IMR-90 (cell line): ENCODE measurements at regions not wholly inside any gene's neighbourhood (a gene's known extent, or its start where the extent isn't known, plus 50 kb on each side); places are given as distances from the start of the nearest gene placed in this dataset.

ENCODE experiments used
- ATAC-seq: fragments of 200-7000 bp; cut with Tn5 transposase; 2 replicates; pipeline ENCODE4 v1.9.1; 2020; ENCODE audit warnings: low read depth, mild to moderate bottlenecking, moderate library complexity
- BruUV-seq: library from RNA; stranded (reverse); fragments of 400-500 nt; replicated peaks from 2 replicates; lab custom pipeline; 2021; lab: Mats Ljungman, UMichigan
- CTCF ChIA-PET: fragments of 300-600 bp; formaldehyde crosslinking; extraction: SDS; loops from one replicate; lab custom pipeline; 2021; ENCODE audit warnings: antibody characterized with exemption; lab: Yijun Ruan, JAX
- POLR2A ChIA-PET: fragments of 300-600 bp; sonication (Branson Sonifier 250); formaldehyde crosslinking; loops from one replicate; lab custom pipeline; 2022; ENCODE audit warnings: antibody characterized with exemption; ENCODE audit not compliant: unreplicated experiment; lab: Charles Lee
- DNase-seq: peaks from one replicate; pipeline ENCODE4 v3.0.0; 2013
- H2AFZ ChIP-seq: replicated peaks from 2 replicates; pipeline ENCODE3; 2013; ENCODE audit warnings: low read length, mild to moderate bottlenecking; ENCODE audit not compliant: poor library complexity
- H2AK5ac ChIP-seq: 2 replicates; pipeline ENCODE4 v1.6.1; 2013; ENCODE audit warnings: low read depth, low read length, inconsistent platforms
- H2AK9ac ChIP-seq: replicated peaks from 2 replicates; pipeline ENCODE3; 2013; ENCODE audit warnings: mild to moderate bottlenecking, low read depth, low read length, moderate library complexity; ENCODE audit not compliant: poor library complexity
- H2BK120ac ChIP-seq: 2 replicates; pipeline ENCODE4 v1.6.1; 2013; ENCODE audit warnings: low read depth, low read length, inconsistent platforms
- H2BK15ac ChIP-seq: 3 replicates; pipeline ENCODE4 v1.6.1; 2013; ENCODE audit warnings: low read depth, low read length, inconsistent platforms
- H2BK20ac ChIP-seq: 2 replicates; pipeline ENCODE4 v1.6.1; 2013; ENCODE audit warnings: low read depth, mild to moderate bottlenecking, inconsistent platforms, low read length, moderate library complexity
- H2BK5ac ChIP-seq: 2 replicates; pipeline ENCODE4 v1.6.1; 2013; ENCODE audit warnings: mild to moderate bottlenecking, low read depth, low read length, inconsistent platforms; ENCODE audit not compliant: poor library complexity, severe bottlenecking
- H3K14ac ChIP-seq: replicated peaks from 2 replicates; pipeline ENCODE4 v1.6.1; 2013; ENCODE audit warnings: low read depth, low read length, inconsistent platforms
- H3K18ac ChIP-seq: 2 replicates; pipeline ENCODE4 v1.6.1; 2013; ENCODE audit warnings: low read depth, low read length, control low read depth
- H3K23ac ChIP-seq: 2 replicates; pipeline ENCODE4 v1.6.1; 2013; ENCODE audit warnings: low read depth, low read length, inconsistent platforms
- H3K27ac ChIP-seq: 2 replicates; pipeline ENCODE4 v1.5.1; 2013; ENCODE audit warnings: mild to moderate bottlenecking, control low read depth, low read length; ENCODE audit not compliant: insufficient read depth
- H3K27me3 ChIP-seq: 2 replicates; pipeline ENCODE4 v1.6.1; 2013; ENCODE audit warnings: low read length; ENCODE audit not compliant: control insufficient read depth, insufficient read depth
- H3K36me3 ChIP-seq: 2 replicates; pipeline ENCODE4 v1.6.1; 2013; ENCODE audit warnings: low read length, mixed read lengths; ENCODE audit not compliant: control insufficient read depth, insufficient read depth
- H3K4ac ChIP-seq: 2 replicates; pipeline ENCODE4 v1.6.1; 2013; ENCODE audit warnings: low read depth, low read length, inconsistent platforms
- H3K4me1 ChIP-seq: 2 replicates; pipeline ENCODE4 v1.6.1; 2013; ENCODE audit warnings: low read length, mixed read lengths; ENCODE audit not compliant: control insufficient read depth, insufficient read depth
- H3K4me2 ChIP-seq: 2 replicates; pipeline ENCODE4 v1.6.1; 2013; ENCODE audit warnings: low read depth, mild to moderate bottlenecking, control low read depth, low read length, moderate library complexity
- H3K4me3 ChIP-seq: 2 replicates; pipeline ENCODE4 v1.5.1; 2013; ENCODE audit warnings: low read depth, mild to moderate bottlenecking, control low read depth, low read length, moderate library complexity; ENCODE audit not compliant: insufficient read depth
- H3K56ac ChIP-seq: 2 replicates; pipeline ENCODE4 v1.6.1; 2013; ENCODE audit warnings: low read length, inconsistent platforms; ENCODE audit not compliant: insufficient read depth; ENCODE audit errors: extremely low read depth
- H3K79me1 ChIP-seq, 2 experiments: 2 replicates each; pipeline ENCODE4 v1.6.1; 2013; ENCODE audit warnings: low read length in 2 of 2, inconsistent platforms in 1 of 2, low read depth in 1 of 2
- H3K9ac ChIP-seq: 2 replicates; pipeline ENCODE4 v1.6.1; 2013; ENCODE audit warnings: low read depth, low read length, control low read depth
- H3K9me1 ChIP-seq: 2 replicates; pipeline ENCODE4 v1.6.1; 2013; ENCODE audit warnings: low read length, inconsistent platforms; ENCODE audit not compliant: insufficient read depth
- H3K9me3 ChIP-seq: 2 replicates; pipeline ENCODE4 v1.6.1; 2013; ENCODE audit warnings: low read length; ENCODE audit not compliant: control insufficient read depth, insufficient read depth
- H4K20me1 ChIP-seq: 2 replicates; pipeline ENCODE4 v1.6.1; 2013; ENCODE audit warnings: low read length, inconsistent platforms; ENCODE audit not compliant: insufficient read depth
- H4K5ac ChIP-seq: 2 replicates; pipeline ENCODE4 v1.6.1; 2013; ENCODE audit warnings: mild to moderate bottlenecking, low read depth, low read length, control low read depth
- H4K8ac ChIP-seq, 2 experiments: 2 replicates each; pipeline ENCODE4 v1.6.1; 2013; ENCODE audit warnings: low read depth in 2 of 2, low read length in 2 of 2, control low read depth in 1 of 2, inconsistent platforms in 1 of 2
- H4K91ac ChIP-seq: 2 replicates; pipeline ENCODE4 v1.6.1; 2013; ENCODE audit warnings: low read depth, low read length, inconsistent platforms; ENCODE audit not compliant: insufficient read depth
- BHLHE40 ChIP-seq: fragments of 150-350 bp; IDR thresholded peaks from 2 replicates; pipeline ENCODE4 v1.6.1; 2016; ENCODE audit warnings: mild to moderate bottlenecking, low read depth, low read length
- CEBPB ChIP-seq: IDR thresholded peaks from 2 replicates; pipeline ENCODE4 v1.6.1; 2012; ENCODE audit warnings: low read depth, low read length, improper control_type of control experiment
- MAZ ChIP-seq: IDR thresholded peaks from 2 replicates; pipeline ENCODE4 v1.6.1; 2012; ENCODE audit warnings: low read depth, mild to moderate bottlenecking, low read length, improper control_type of control experiment, moderate library complexity, borderline replicate concordance
- NFE2L2 ChIP-seq: fragments of 150-350 bp; IDR thresholded peaks from 2 replicates; pipeline ENCODE4 v1.6.1; 2016; ENCODE audit warnings: low read depth, mild to moderate bottlenecking, low read length
- RAD21 ChIP-seq: IDR thresholded peaks from 2 replicates; pipeline ENCODE4 v1.6.1; 2012; ENCODE audit warnings: low read length, improper control_type of control experiment
- RCOR1 ChIP-seq: IDR thresholded peaks from 2 replicates; pipeline ENCODE4 v1.6.1; 2012; ENCODE audit warnings: mild to moderate bottlenecking, low read length, improper control_type of control experiment; ENCODE audit not compliant: insufficient replicate concordance
- RFX5 ChIP-seq: IDR thresholded peaks from 2 replicates; pipeline ENCODE4 v1.8.0; 2012; ENCODE audit warnings: low read depth, mild to moderate bottlenecking, low read length, moderate library complexity
- SMC3 ChIP-seq: fragments of 150-350 bp; IDR thresholded peaks from 2 replicates; pipeline ENCODE4 v1.6.1; 2016; ENCODE audit warnings: low read depth, mild to moderate bottlenecking, antibody characterized with exemption, low read length, moderate library complexity
- WGBS, 2 experiments: methylation state at CpG; one replicate each; pipeline versions ENCODE4 v1.1.5 to v1.1.7; 2013; ENCODE audit warnings: missing lambda C conversion rate in 2 of 2; ENCODE audit not compliant: insufficient read length in 1 of 2; ENCODE audit errors: extremely low coverage in 2 of 2; 5-methylcytosine and 5-hydroxymethylcytosine counted together
- dilution Hi-C: fragments of 300-500 bp; cut with HindIII; formaldehyde crosslinking; loops from one replicate; pipeline ENCODE4 v1.14.3; 2018; ENCODE audit warnings: low sequenced_read_pairs; ENCODE audit not compliant: unreplicated experiment
- in situ Hi-C: fragments of 300-500 bp; cut with MboI; formaldehyde crosslinking; loops from 3 replicates; pipeline ENCODE4 v1.14.3; 2019; ENCODE audit warnings: low sequenced_read_pairs, inconsistent platforms, mixed read lengths
- intact Hi-C: fragments of 100-400 bp; cut with micrococcal nuclease; formaldehyde crosslinking; loops from 2 replicates; pipeline ENCODE4 v1.10.0; 2022
- TF ChIP-seq, protein P1 (sequence below): fragments of 150-350 bp; IDR thresholded peaks from 2 replicates; pipeline ENCODE4 v1.6.1; 2016; ENCODE audit warnings: low read depth, mild to moderate bottlenecking, low read length, moderate library complexity, borderline replicate concordance
- TF ChIP-seq, protein P2 (sequence below): conservative IDR thresholded peaks from 2 replicates; pipeline ENCODE4 v1.5.1; 2012; ENCODE audit warnings: mild to moderate bottlenecking, low read depth, low read length, improper control_type of control experiment
- TF ChIP-seq, protein P3 (sequence below): fragments of 150-350 bp; IDR thresholded peaks from 2 replicates; pipeline ENCODE4 v1.6.1; 2017; ENCODE audit warnings: mild to moderate bottlenecking, antibody characterized with exemption, low read length, low read depth

DNA sequence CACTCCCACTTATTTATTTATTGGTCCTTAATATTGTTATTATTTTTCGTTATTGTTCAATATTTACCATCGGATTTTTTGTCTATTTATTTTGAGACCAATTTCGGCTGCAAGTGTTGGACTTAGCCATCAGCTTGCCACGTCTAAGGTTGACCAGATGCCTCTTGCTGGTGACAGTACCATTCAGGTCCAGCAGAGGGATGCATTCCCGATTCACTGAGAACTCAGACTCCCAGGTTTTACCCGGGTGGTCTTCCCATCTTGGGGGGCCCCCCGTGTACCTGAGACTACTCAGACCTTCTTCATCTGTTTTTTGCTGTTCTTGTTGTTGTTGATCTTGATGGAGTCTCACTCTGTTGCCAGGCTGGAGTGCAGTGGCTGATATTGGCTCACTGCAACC lies 1435.2 kb downstream of the UQCRFS1 start:
- no peak for TF ChIP-seq RAD21
- no peak for TF ChIP-seq NFE2L2
- TF ChIP-seq RCOR1 = no peak
- TF ChIP-seq, protein P1, sequence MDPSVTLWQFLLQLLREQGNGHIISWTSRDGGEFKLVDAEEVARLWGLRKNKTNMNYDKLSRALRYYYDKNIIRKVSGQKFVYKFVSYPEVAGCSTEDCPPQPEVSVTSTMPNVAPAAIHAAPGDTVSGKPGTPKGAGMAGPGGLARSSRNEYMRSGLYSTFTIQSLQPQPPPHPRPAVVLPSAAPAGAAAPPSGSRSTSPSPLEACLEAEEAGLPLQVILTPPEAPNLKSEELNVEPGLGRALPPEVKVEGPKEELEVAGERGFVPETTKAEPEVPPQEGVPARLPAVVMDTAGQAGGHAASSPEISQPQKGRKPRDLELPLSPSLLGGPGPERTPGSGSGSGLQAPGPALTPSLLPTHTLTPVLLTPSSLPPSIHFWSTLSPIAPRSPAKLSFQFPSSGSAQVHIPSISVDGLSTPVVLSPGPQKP = no peak
- no peak for TF ChIP-seq RFX5
- TF ChIP-seq, protein P2, sequence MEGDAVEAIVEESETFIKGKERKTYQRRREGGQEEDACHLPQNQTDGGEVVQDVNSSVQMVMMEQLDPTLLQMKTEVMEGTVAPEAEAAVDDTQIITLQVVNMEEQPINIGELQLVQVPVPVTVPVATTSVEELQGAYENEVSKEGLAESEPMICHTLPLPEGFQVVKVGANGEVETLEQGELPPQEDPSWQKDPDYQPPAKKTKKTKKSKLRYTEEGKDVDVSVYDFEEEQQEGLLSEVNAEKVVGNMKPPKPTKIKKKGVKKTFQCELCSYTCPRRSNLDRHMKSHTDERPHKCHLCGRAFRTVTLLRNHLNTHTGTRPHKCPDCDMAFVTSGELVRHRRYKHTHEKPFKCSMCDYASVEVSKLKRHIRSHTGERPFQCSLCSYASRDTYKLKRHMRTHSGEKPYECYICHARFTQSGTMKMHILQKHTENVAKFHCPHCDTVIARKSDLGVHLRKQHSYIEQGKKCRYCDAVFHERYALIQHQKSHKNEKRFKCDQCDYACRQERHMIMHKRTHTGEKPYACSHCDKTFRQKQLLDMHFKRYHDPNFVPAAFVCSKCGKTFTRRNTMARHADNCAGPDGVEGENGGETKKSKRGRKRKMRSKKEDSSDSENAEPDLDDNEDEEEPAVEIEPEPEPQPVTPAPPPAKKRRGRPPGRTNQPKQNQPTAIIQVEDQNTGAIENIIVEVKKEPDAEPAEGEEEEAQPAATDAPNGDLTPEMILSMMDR = no peak; the same call in 1 of the 2 replicates
- TF ChIP-seq MAZ = no peak
- TF ChIP-seq CEBPB = no peak
- no peak for TF ChIP-seq SMC3
- TF ChIP-seq, protein P3, sequence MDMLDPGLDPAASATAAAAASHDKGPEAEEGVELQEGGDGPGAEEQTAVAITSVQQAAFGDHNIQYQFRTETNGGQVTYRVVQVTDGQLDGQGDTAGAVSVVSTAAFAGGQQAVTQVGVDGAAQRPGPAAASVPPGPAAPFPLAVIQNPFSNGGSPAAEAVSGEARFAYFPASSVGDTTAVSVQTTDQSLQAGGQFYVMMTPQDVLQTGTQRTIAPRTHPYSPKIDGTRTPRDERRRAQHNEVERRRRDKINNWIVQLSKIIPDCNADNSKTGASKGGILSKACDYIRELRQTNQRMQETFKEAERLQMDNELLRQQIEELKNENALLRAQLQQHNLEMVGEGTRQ = no peak
- TF ChIP-seq BHLHE40 = no peak
- Histone ChIP-seq H2AK9ac (no peak overlapping the region), H3K4me2 (no peak overlapping the region), H3K4me1 (no peaks in the 10 kb centered on the region), H3K27ac (no peak overlapping the region), H2BK15ac (no peak overlapping the region), H3K14ac (no peak overlapping the region), H3K4me3 (no peak overlapping the region), H2BK20ac (no peak overlapping the region), H3K79me1 (peaks cover 2% of the 10 kb centered on the region in 2 experiments; a peak in 1 of 4 replicates), H4K5ac (no peak overlapping the region), H3K9me1 (no peaks in the 10 kb centered on the region), H2BK5ac (no peak overlapping the region), H4K8ac (no peak overlapping the region), H4K91ac (no peak overlapping the region), H2AK5ac (no peak overlapping the region), H2AFZ (no peak overlapping the region), H2BK120ac (no peak overlapping the region), H3K56ac (no peak overlapping the region), H3K27me3 (no peaks in the 10 kb centered on the region), H3K9me3 (peaks cover 22% of the 10 kb centered on the region), H3K4ac (no peak overlapping the region), H3K9ac (no peak overlapping the region), H3K36me3 (peaks cover 12% of the 10 kb centered on the region), H4K20me1 (no peaks in the 10 kb centered on the region), H3K18ac (no peak overlapping the region), H3K23ac (no peak overlapping the region)
- intact Hi-C loops (no loop called here), in situ Hi-C loops (no loop called here), dilution Hi-C loops (no loop called here)
- CTCF ChIA-PET = no interaction called here
- WGBS, 2 experiments = no CpG with 5 or more reads among the region's 7 CpGs
- ATAC-seq = no peak
- POLR2A ChIA-PET = no interaction called here
- no TSS peak for BruUV-seq
- DNase-seq = no peak
